Prostate gland (tissue), 2 donors: ENCODE measurements at regions not wholly inside any gene's neighbourhood (a gene's known extent, or its start where the extent isn't known, plus 50 kb on each side); places are given as distances from the start of the nearest gene placed in this dataset.

Experiments used
- DNase-seq: peaks from one replicate; pipeline ENCODE4 v3.0.0-alpha.2; 2019; ENCODE audit warnings: low spot score
- H3K27ac ChIP-seq, 2 donors: fragments of 200-600 bp; sonication (generic); 2 replicates each; pipeline ENCODE4 v1.5.1; 2017 to 2019
- H3K27me3 ChIP-seq: fragments of 200-600 bp; sonication (generic); replicated peaks from 2 replicates; pipeline ENCODE4 v1.5.1; 2019; ENCODE audit not compliant: insufficient read depth
- H3K36me3 ChIP-seq, 2 donors: fragments of 200-600 bp; sonication (generic); 1 replicate in 1 of 2; 2 replicates in 1 of 2; pipeline versions ENCODE4 v1.5.1 to v1.8.1; 2017 to 2019
- H3K4me1 ChIP-seq: fragments of 200-600 bp; sonication (generic); replicated peaks from 2 replicates; pipeline ENCODE4 v1.5.1; 2019
- H3K4me3 ChIP-seq, 2 donors: fragments of 200-600 bp; sonication (generic); 2 replicates each; pipeline ENCODE4 v1.5.1; 2017 to 2019
- H3K9me3 ChIP-seq: fragments of 200-600 bp; sonication (generic); 2 replicates; pipeline ENCODE4 v1.5.1; 2017
- CTCF ChIP-seq, 4 experiments: fragments of 200-600 bp in 2 of 4; fragments of 450-650 bp in 2 of 4; sonication (generic) in 2 of 4; IDR thresholded peaks; 1 replicate in 3 of 4; 2 replicates in 1 of 4; pipeline ENCODE4 v1.5.1; 2016 to 2019; ENCODE audit warnings: antibody characterized with exemption in 4 of 4, mild to moderate bottlenecking in 2 of 4, moderate library complexity in 2 of 4
- POLR2A ChIP-seq: fragments of 450-650 bp; IDR thresholded peaks from one replicate; pipeline ENCODE4 v1.6.1; 2016; ENCODE audit warnings: antibody characterized with exemption, mild to moderate bottlenecking
- POLR2AphosphoS5 ChIP-seq: sonication (generic); formaldehyde crosslinking; IDR thresholded peaks from one replicate; pipeline ENCODE4 v1.6.1; 2017; ENCODE audit warnings: antibody characterized with exemption
- WGBS: methylation state at CpG from one replicate; pipeline ENCODE4 v1.1.5; 2018; 5-methylcytosine and 5-hydroxymethylcytosine counted together
- intact Hi-C: fragments of 100-400 bp; cut with DNase I; formaldehyde crosslinking; loops from one replicate; pipeline ENCODE4 v1.14.2; 2022

- intact Hi-C loops: no loop called here
- no peaks in the 10 kb centered on the region for H3K4me1 ChIP-seq
- no peaks in the 10 kb centered on the region for H3K27me3 ChIP-seq
- H3K27ac ChIP-seq: no peak overlapping the region
- no peak overlapping the region for H3K4me3 ChIP-seq
- H3K36me3 ChIP-seq: no peaks in the 10 kb centered on the region
- 61% methylated on average over 4 of the region's 4 CpGs for WGBS
- DNase-seq: no peak
- H3K9me3 ChIP-seq: no peaks in the 10 kb centered on the region
- TF ChIP-seq POLR2A: no peak
- no peak for TF ChIP-seq CTCF (IDR thresholded peaks at IDR 0.05)
- no peak for TF ChIP-seq POLR2AphosphoS5
These were observed 121.3 kb upstream of the CHL1 start for GRCh38 chr3:75260-75659.

- Histone ChIP-seq H3K27me3 (no peaks in the 10 kb centered on the region), H3K4me1 (no peaks in the 10 kb centered on the region), H3K36me3 (no peaks in the 10 kb centered on the region), H3K4me3 (no peak overlapping the region), H3K9me3 (no peaks in the 10 kb centered on the region), H3K27ac (no peak overlapping the region)
- no peak for TF ChIP-seq POLR2AphosphoS5
- no peak for TF ChIP-seq CTCF (IDR thresholded peaks at IDR 0.05)
- no peak for TF ChIP-seq POLR2A
- no peak for DNase-seq
- WGBS: 81% methylated on average over 2 of the region's 2 CpGs
- intact Hi-C loops: no loop called here
These were observed 117.0 kb upstream of the CHL1 start for GRCh38 chr3:79542-79941.

GRCh38 chr3:82508-82907 lies 114.1 kb upstream of the CHL1 start:
- DNase-seq: no peak
- Histone ChIP-seq H3K27me3 (no peaks in the 10 kb centered on the region), H3K27ac (no peak overlapping the region), H3K4me1 (no peaks in the 10 kb centered on the region), H3K4me3 (no peak overlapping the region), H3K36me3 (no peaks in the 10 kb centered on the region), H3K9me3 (no peaks in the 10 kb centered on the region)
- TF ChIP-seq POLR2AphosphoS5 (no peak), CTCF (IDR thresholded peaks at IDR 0.05) (no peak)
- WGBS: 82% methylated on average over 2 of the region's 2 CpGs
- intact Hi-C loops: no loop called here

- no peak for TF ChIP-seq POLR2AphosphoS5
- no peaks in the 10 kb centered on the region for H3K27me3 ChIP-seq
- DNase-seq: no peak
- 70% methylated on average over 2 of the region's 2 CpGs for WGBS
- H3K36me3 ChIP-seq: no peaks in the 10 kb centered on the region
- H3K27ac ChIP-seq: no peak overlapping the region
- intact Hi-C loops: no loop called here
- no peaks in the 10 kb centered on the region for H3K4me1 ChIP-seq
- no peak overlapping the region for H3K4me3 ChIP-seq
- no peaks in the 10 kb centered on the region for H3K9me3 ChIP-seq
These were observed 113.5 kb upstream of the CHL1 start for GRCh38 chr3:83096-83495.

GRCh38 chr3:85180-85579 lies 111.4 kb upstream of the CHL1 start:
- no peaks in the 10 kb centered on the region for H3K27me3 ChIP-seq
- no peak overlapping the region for H3K4me3 ChIP-seq
- H3K36me3 ChIP-seq: no peaks in the 10 kb centered on the region
- H3K27ac ChIP-seq: no peak overlapping the region
- intact Hi-C loops: no loop called here
- DNase-seq: no peak
- no peaks in the 10 kb centered on the region for H3K4me1 ChIP-seq
- TF ChIP-seq POLR2AphosphoS5: no peak
- TF ChIP-seq POLR2A: no peak
- TF ChIP-seq CTCF (IDR thresholded peaks at IDR 0.05): no peak
- H3K9me3 ChIP-seq: no peaks in the 10 kb centered on the region
- WGBS: 78% methylated on average over 2 of the region's 2 CpGs
